Neutrophil (primary cell): ENCODE measurements at regions not wholly inside any gene's neighbourhood (a gene's known extent, or its start where the extent isn't known, plus 50 kb on each side); places are given as distances from the start of the nearest gene placed in this dataset.

Experiments used
- H3K27ac ChIP-seq: fragments of 200-600 bp; sonication (generic); 2 replicates; pipeline ENCODE4 v1.5.1; 2016; ENCODE audit warnings: mild to moderate bottlenecking, moderate library complexity
- H3K27me3 ChIP-seq: fragments of 200-600 bp; sonication (generic); 2 replicates; pipeline ENCODE4 v1.6.0; 2016; ENCODE audit warnings: mild to moderate bottlenecking
- H3K36me3 ChIP-seq: fragments of 200-600 bp; sonication (generic); 2 replicates; pipeline ENCODE4 v1.5.1; 2017
- H3K4me1 ChIP-seq, 2 experiments: fragments of 200-600 bp in 1 of 2; sonication (generic) in 1 of 2; 1 replicate in 1 of 2; 2 replicates in 1 of 2; pipeline versions ENCODE4 v1.5.1 to v1.6.1; 2013 to 2016; ENCODE audit warnings: low read depth in 1 of 2, low read length in 1 of 2, mild to moderate bottlenecking in 1 of 2, moderate library complexity in 1 of 2; ENCODE audit not compliant: control insufficient read depth in 1 of 2, insufficient read depth in 1 of 2
- H3K4me3 ChIP-seq, 2 experiments: fragments of 200-600 bp in 1 of 2; sonication (generic) in 1 of 2; 1 replicate in 1 of 2; 2 replicates in 1 of 2; pipeline ENCODE4 v1.5.1; 2013 to 2016; ENCODE audit warnings: low read depth in 1 of 2, low read length in 1 of 2, mild to moderate bottlenecking in 1 of 2, moderate library complexity in 1 of 2
- H3K9me3 ChIP-seq: fragments of 200-600 bp; sonication (generic); 2 replicates; pipeline ENCODE4 v1.5.1; 2016
- TF ChIP-seq, protein P1 (sequence below): fragments of 200-600 bp; sonication (generic); IDR thresholded peaks from 2 replicates; pipeline ENCODE4 v1.5.1; 2016; ENCODE audit warnings: antibody characterized with exemption

DNA sequence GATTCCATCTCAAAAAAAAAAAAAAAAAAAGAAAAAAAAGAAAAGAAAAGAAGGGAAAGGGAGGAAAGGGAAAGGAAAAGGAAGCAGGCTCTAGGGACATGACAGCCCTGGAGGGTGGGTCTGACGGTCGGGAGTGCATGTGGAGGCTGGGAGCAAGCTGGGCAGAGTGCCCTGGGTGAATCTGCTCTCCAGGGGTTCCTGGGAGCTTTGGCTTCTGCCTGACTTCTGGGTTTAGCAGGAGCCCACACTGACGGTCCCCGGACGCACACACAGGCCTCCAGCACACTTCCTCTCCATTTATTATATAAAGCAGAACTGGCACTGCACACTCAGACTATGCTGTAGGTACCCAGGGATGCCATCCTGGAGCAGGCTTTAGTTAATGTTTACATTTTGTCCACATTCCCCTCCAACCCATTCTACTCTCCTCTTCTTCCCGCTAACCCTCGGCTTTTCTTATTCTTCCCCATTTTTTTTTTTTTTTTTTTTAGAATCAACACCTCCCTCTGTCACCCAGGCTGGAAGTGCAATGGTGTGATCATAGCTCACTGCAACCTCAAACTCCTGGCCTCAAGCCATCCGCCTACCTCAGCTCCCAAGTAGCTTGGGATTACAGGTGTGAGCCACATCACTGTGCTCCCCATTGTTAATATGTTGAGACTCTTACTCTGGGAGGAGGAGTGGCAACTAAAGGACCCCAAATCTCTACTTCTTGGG, 151.1 kb upstream of the SLC1A4 start:
- TF ChIP-seq, protein P1, sequence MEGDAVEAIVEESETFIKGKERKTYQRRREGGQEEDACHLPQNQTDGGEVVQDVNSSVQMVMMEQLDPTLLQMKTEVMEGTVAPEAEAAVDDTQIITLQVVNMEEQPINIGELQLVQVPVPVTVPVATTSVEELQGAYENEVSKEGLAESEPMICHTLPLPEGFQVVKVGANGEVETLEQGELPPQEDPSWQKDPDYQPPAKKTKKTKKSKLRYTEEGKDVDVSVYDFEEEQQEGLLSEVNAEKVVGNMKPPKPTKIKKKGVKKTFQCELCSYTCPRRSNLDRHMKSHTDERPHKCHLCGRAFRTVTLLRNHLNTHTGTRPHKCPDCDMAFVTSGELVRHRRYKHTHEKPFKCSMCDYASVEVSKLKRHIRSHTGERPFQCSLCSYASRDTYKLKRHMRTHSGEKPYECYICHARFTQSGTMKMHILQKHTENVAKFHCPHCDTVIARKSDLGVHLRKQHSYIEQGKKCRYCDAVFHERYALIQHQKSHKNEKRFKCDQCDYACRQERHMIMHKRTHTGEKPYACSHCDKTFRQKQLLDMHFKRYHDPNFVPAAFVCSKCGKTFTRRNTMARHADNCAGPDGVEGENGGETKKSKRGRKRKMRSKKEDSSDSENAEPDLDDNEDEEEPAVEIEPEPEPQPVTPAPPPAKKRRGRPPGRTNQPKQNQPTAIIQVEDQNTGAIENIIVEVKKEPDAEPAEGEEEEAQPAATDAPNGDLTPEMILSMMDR, result no peak
- Histone ChIP-seq H3K4me3 (peak overlapping the region; percentile 9 to 34), H3K4me1 (peaks cover 49 to 55% of the 10 kb centered on the region in 2 experiments), H3K36me3 (no peaks in the 10 kb centered on the region), H3K27me3 (no peaks in the 10 kb centered on the region), H3K27ac (peak overlapping the region; percentile 76), H3K9me3 (no peaks in the 10 kb centered on the region)

- no peak overlapping the region for H3K4me3 ChIP-seq
- TF ChIP-seq, protein P1, result no peak
- no peaks in the 10 kb centered on the region for H3K36me3 ChIP-seq
- peaks cover 49 to 55% of the 10 kb centered on the region in 2 experiments for H3K4me1 ChIP-seq
- H3K9me3 ChIP-seq, result no peaks in the 10 kb centered on the region
- H3K27me3 ChIP-seq, result no peaks in the 10 kb centered on the region
- peak overlapping the region; percentile 76 for H3K27ac ChIP-seq
Measured at GRCh38 chr2:64838817-64839216, 150.4 kb upstream of the SLC1A4 start.

DNA sequence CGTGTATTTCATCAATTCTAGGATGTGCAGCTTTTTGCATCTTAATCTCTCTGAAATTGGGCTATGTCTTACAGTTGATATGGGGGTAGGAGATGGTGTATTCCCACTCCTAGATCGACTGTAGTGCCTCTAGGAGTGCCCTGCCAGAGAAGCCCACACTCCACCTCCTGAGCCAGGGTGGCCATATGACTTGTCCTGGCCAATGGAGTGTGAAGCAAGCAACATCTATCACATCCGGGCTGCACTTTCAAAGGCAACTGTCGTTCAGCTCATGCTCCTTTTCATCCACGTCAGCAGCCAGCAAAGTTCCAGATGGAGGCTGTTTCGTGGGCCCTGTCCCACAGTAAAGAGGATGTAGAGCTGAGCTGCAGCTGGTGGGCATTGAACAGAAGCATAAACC, 149.4 kb upstream of the SLC1A4 start:
- H3K36me3 ChIP-seq, result no peaks in the 10 kb centered on the region
- H3K4me1 ChIP-seq, result peaks cover 53 to 62% of the 10 kb centered on the region in 2 experiments
- no peaks in the 10 kb centered on the region for H3K9me3 ChIP-seq
- H3K4me3 ChIP-seq, result no peak overlapping the region
- H3K27ac ChIP-seq, result peak overlapping the region; percentile 76
- TF ChIP-seq, protein P1, result no peak
- no peaks in the 10 kb centered on the region for H3K27me3 ChIP-seq

DNA sequence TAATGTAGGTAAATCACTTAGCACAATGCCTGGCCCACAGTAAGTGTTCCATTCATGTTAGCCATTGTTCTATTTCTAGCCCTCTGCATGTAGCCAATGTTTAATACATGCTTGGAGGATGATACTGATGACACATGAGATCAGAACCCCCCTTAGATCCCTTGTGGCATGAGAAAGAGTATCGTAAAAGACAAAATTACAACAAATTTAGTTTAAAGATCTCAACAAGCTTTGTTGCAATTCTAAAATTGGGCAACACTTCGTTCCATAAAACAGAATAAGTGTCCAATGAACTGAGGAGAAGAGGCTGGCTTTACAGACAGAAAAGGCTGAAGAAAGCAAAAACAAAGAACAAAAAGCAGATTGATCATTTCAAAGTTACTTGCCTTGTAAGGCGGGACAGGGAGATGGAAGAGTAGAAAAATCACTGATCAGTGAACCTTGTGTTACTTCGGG, 148.7 kb upstream of the SLC1A4 start:
- Histone ChIP-seq H3K27ac (peak overlapping the region; percentile 76), H3K4me1 (peaks cover 59 to 68% of the 10 kb centered on the region in 2 experiments), H3K4me3 (no peak overlapping the region), H3K36me3 (no peaks in the 10 kb centered on the region), H3K27me3 (no peaks in the 10 kb centered on the region), H3K9me3 (no peaks in the 10 kb centered on the region)
- TF ChIP-seq, protein P1, result no peak

GRCh38 chr2:64841461-64841860, 147.7 kb upstream of the SLC1A4 start:
- Histone ChIP-seq H3K4me1 (peaks cover 69 to 78% of the 10 kb centered on the region in 2 experiments), H3K4me3 (peak overlapping the region in 1 of 2 experiments; percentile 32), H3K36me3 (no peaks in the 10 kb centered on the region), H3K27me3 (no peaks in the 10 kb centered on the region), H3K9me3 (no peaks in the 10 kb centered on the region), H3K27ac (peak overlapping the region; percentile 76)
- TF ChIP-seq, protein P1, result no peak
